ENCODE measurements at regions not wholly inside any gene's neighbourhood (a gene's known extent, or its start where the extent isn't known, plus 50 kb on each side); places are given as distances from the start of the nearest gene placed in this dataset.
"Not testable (repeated sequence)": the region's sequence is repeated elsewhere in the genome, so short reads cannot be mapped to it uniquely, and the experiment has no call there.

DNA sequence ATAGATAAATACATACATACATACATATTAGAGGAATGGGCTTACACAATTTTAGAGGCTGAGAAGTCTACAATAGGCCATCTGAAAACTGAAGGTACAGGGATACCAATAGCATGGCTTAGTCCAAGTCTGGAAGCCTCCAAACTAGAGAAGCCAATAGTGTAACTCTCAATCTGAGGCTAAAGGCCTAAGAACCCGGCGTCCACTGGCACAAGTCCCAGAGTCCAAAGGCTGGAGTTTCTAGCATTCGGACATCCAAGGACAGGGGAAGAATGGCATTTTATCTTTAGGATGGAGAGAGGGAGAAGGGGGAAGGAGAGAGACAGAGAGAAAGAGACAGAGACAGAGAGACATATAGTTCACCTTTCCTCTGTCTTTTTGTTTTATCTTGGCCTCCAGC, 63.7 kb upstream of the SYT4 start:
- DNase-seq (ENCODE audit: low read depth) = no peak
- no peak overlapping the region for H3K4me3 ChIP-seq (ENCODE audit: low read length)
- TF ChIP-seq, protein P1, sequence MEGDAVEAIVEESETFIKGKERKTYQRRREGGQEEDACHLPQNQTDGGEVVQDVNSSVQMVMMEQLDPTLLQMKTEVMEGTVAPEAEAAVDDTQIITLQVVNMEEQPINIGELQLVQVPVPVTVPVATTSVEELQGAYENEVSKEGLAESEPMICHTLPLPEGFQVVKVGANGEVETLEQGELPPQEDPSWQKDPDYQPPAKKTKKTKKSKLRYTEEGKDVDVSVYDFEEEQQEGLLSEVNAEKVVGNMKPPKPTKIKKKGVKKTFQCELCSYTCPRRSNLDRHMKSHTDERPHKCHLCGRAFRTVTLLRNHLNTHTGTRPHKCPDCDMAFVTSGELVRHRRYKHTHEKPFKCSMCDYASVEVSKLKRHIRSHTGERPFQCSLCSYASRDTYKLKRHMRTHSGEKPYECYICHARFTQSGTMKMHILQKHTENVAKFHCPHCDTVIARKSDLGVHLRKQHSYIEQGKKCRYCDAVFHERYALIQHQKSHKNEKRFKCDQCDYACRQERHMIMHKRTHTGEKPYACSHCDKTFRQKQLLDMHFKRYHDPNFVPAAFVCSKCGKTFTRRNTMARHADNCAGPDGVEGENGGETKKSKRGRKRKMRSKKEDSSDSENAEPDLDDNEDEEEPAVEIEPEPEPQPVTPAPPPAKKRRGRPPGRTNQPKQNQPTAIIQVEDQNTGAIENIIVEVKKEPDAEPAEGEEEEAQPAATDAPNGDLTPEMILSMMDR (conservative IDR thresholded peaks at IDR 0.05; ENCODE audit: low read depth, low read length) = no peak

DNA sequence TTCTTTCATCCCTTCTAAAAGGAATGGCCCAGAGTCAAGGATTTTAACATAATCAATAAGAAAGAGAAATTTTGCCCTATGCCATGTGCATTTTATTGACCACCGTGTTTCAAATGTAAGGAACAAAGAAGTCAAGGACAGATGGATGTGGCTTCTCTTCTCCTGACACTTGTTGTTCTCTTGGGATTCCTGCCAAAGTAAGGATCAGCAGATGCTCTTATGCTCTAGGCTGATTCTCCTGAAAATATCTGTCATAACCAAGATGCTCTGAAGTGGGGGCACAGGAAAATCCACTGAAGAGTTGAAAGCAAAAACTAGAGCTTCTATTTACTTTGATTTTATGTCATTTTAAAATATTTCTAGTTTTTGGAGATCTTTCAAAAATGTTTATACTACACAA, 72.9 kb upstream of the SYT4 start:
- TF ChIP-seq, protein P1 (conservative IDR thresholded peaks at IDR 0.05; ENCODE audit: low read depth, low read length) = no peak

DNA sequence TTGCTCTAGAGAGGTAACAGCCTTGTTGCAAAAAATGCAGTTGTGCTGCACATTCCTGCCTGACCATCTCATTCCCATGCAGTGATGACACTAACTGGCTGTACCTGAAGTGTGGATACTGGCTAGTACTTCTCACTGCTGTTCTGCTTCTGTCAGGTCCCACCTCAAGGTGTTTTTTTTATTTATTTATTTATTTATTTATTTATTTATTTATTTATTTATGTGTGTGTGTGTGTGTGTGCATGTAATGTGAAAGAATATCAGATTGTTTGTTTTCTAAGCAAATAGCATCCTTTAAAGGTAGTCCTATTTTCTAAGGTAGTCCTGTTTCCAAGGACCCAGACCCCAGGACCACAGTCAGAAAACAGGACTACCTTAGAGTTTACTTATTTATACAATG, 87.2 kb upstream of the SYT4 start:
- no peak for DNase-seq (ENCODE audit: low read depth)
- TF ChIP-seq, protein P1 (conservative IDR thresholded peaks at IDR 0.05; ENCODE audit: low read depth, low read length) = no peak
- H3K4me3 ChIP-seq (ENCODE audit: low read length) = no peak overlapping the region

More for the DNA sequence above, 72.9 kb upstream of the SYT4 start:
- DNase-seq (ENCODE audit: low read depth) = no peak
- H3K4me3 ChIP-seq (ENCODE audit: low read length) = no peak overlapping the region

DNA sequence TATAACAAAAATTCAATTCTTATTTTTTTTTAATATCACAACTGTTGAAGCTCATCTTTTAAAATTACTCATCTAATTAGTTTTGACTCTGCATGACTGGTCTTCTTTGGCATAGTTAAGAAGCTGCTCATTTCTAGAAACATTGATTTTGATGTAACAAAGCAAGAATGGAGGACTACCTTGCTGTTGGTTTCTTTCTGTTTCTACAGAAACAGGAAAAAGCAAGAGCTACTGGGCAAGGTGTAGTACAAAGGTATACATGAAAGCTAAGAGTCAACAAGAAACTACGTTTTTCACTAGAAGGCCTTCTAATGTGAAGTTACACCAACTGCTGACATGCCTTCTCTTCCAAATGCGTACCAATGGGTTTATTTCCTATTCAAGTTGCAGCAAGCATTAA, 90.6 kb upstream of the SYT4 start:
- H3K4me3 ChIP-seq (ENCODE audit: low read length) = no peak overlapping the region
- TF ChIP-seq, protein P1 (conservative IDR thresholded peaks at IDR 0.05; ENCODE audit: low read depth, low read length) = no peak
- no peak for DNase-seq (ENCODE audit: low read depth)

DNA sequence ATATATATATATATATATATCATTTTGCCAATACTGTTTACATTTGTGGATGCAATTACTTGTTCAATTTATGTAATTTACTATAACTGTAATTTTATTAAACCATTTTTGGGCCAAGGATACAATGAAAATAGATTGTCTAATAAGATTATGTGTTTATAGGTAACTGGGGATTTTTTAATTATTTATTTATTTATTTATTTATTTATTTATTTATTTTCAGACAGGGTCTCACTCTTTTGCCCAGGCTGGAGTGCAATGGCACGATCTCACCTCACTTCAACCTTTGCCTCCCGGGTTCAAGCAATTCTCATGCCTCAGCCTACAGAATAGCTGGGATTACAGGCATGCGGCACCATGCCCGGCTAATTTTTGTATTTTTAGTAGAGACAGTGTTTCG, 92.0 kb upstream of the SYT4 start:
- not testable (repeated sequence) for H3K4me3 ChIP-seq (ENCODE audit: low read length); DNase-seq (ENCODE audit: low read depth)

DNA sequence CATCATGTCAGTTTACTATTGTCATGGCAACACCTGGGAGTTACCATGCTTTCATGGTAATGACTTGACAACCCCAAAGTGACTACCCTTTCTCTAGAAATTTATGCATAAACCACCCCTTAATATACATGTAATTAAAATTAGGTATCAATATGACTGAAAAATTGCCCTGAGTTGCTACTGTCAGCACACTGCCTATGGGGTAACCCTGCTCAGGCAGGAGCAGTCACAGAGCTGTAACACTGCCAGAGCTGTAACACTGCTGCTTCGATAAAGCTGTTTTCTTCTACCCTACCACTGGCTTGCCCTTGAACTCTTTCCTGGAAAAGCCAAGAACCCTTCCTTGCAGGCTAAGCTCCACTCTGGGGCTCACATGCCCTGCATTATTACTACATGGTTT, 95.5 kb upstream of the SYT4 start:
- TF ChIP-seq, protein P1 (conservative IDR thresholded peaks at IDR 0.05; ENCODE audit: low read depth, low read length) = no peak

DNA sequence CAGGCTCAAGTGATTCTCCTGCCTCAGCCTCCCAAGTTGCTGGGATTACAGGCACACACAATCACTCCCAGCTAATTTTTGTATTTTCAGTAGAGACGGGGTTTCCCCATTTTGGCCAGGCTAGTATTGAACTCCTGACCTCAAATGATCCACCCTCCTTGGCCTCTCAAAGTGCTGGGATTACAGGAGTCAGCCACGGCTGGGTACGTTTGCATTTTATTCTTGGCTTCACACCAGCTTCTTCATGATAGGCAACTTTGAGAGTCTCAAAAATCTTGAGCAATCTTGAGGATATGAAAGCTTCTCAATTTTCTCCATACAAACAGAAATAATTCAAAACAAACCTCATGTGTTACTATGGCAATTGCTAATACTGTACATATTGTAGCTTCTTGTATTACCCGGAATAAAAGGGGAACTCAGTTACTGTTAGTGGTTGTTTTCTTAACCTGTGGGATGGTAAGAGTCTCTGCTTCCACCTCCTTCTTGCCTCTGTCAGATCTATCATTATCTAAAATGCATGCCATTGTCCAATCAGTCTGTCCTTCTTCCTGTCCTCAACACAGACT, 102.9 kb upstream of the SYT4 start:
- TF ChIP-seq, protein P1 (conservative IDR thresholded peaks at IDR 0.05; ENCODE audit: low read depth, low read length) = no peak
- H3K4me3 ChIP-seq (ENCODE audit: low read length) = no peak overlapping the region
- peak; percentile 14 for DNase-seq (ENCODE audit: low read depth)

More for the DNA sequence above, 95.5 kb upstream of the SYT4 start:
- no peak overlapping the region for H3K4me3 ChIP-seq (ENCODE audit: low read length)
- DNase-seq (ENCODE audit: low read depth) = no peak

Measured in retinal pigment epithelial cell (primary cell).